ENCODE measurements at regions not wholly inside any gene's neighbourhood (a gene's known extent, or its start where the extent isn't known, plus 50 kb on each side); places are given as distances from the start of the nearest gene placed in this dataset.

DNA sequence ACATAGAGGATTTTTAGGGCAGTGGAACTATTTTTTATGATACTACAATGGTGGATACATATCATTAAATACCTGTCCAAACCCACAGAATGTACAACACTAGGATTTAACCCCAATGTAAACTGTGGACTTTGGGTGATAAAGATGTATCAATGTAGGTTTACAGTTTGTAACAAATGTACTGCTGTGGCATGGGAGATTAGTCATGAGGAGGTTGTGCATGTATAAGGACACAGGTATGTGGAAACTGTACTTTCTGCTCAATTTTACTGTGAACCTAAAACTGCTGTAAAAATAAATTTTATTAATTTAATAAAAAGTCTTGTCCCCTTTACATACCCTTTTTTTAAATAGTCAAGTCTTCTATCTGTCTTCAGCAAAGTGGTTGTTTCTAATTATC, 322.5 kb upstream of the EPHA3 start (continued):
- TF ChIP-seq, protein P1, sequence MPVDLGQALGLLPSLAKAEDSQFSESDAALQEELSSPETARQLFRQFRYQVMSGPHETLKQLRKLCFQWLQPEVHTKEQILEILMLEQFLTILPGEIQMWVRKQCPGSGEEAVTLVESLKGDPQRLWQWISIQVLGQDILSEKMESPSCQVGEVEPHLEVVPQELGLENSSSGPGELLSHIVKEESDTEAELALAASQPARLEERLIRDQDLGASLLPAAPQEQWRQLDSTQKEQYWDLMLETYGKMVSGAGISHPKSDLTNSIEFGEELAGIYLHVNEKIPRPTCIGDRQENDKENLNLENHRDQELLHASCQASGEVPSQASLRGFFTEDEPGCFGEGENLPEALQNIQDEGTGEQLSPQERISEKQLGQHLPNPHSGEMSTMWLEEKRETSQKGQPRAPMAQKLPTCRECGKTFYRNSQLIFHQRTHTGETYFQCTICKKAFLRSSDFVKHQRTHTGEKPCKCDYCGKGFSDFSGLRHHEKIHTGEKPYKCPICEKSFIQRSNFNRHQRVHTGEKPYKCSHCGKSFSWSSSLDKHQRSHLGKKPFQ (tag by site-specific recombination; IDR thresholded peaks at IDR 0.05), result no peak
- no peak for TF ChIP-seq SCRT1 (tag by site-specific recombination; IDR thresholded peaks at IDR 0.05; ENCODE audit: borderline replicate concordance)
- TF ChIP-seq ZBTB7A (tag by site-specific recombination; IDR thresholded peaks at IDR 0.05; ENCODE audit: low read depth), result no peak
- TF ChIP-seq, protein P2, sequence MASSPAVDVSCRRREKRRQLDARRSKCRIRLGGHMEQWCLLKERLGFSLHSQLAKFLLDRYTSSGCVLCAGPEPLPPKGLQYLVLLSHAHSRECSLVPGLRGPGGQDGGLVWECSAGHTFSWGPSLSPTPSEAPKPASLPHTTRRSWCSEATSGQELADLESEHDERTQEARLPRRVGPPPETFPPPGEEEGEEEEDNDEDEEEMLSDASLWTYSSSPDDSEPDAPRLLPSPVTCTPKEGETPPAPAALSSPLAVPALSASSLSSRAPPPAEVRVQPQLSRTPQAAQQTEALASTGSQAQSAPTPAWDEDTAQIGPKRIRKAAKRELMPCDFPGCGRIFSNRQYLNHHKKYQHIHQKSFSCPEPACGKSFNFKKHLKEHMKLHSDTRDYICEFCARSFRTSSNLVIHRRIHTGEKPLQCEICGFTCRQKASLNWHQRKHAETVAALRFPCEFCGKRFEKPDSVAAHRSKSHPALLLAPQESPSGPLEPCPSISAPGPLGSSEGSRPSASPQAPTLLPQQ (tag by site-specific recombination; IDR thresholded peaks at IDR 0.05), result no peak

DNA sequence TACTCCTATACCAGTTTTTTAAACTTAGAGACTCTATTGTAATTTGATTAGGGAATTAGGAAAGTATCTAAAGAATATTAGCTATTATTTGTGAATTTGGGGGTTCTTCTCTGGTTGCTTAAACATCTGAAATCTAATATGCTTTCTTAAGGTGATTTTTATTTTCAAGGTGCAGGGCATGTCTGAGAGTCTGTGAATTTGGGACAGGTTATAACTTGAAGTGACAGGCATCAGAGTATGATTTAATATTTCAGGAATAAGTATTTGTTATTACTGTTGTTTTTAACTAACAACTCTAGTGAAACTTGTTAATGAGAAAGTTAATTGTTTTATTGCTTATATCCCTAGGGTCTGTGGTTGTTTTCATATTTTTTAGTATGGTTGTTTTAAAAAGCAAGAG, 321.6 kb upstream of the EPHA3 start:
- H3K36me3 ChIP-seq (ENCODE audit: control insufficient read depth in 2 of 2, insufficient read depth in 1 of 2, low read length in 2 of 2), result no peaks in the 10 kb centered on the region
- CTCF ChIA-PET, result no interaction called here
- no peak overlapping the region for H3K4me3 ChIP-seq (ENCODE audit: low read depth, low read length)
- no peak for TF ChIP-seq ZNF623 (tag by site-specific recombination; IDR thresholded peaks at IDR 0.05)
- no peak for TF ChIP-seq ZNF202 (tag by site-specific recombination; IDR thresholded peaks at IDR 0.05; ENCODE audit: borderline replicate concordance)
- TF ChIP-seq, protein P3, sequence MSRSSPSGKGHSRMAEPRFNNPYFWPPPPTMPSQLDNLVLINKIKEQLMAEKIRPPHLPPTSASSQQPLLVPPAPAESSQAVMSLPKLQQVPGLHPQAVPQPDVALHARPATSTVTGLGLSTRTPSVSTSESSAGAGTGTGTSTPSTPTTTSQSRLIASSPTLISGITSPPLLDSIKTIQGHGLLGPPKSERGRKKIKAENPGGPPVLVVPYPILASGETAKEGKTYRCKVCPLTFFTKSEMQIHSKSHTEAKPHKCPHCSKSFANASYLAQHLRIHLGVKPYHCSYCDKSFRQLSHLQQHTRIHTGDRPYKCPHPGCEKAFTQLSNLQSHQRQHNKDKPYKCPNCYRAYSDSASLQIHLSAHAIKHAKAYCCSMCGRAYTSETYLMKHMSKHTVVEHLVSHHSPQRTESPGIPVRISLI (tag by site-specific recombination; IDR thresholded peaks at IDR 0.05), result no peak
- no peak for TF ChIP-seq HOXD13 (CRISPR knock-in tag; IDR thresholded peaks at IDR 0.05; ENCODE audit: borderline replicate concordance)
- no peak for TF ChIP-seq GLIS2 (tag by site-specific recombination; IDR thresholded peaks at IDR 0.05)
- no peak for TF ChIP-seq ZNF146 (tag by site-specific recombination; IDR thresholded peaks at IDR 0.05)
- no peak for TF ChIP-seq YY1 (tag by site-specific recombination; IDR thresholded peaks at IDR 0.05)
- no peak for TF ChIP-seq ZNF302 (tag by site-specific recombination; IDR thresholded peaks at IDR 0.05; ENCODE audit: low read depth)
- no peak for TF ChIP-seq YY2 (tag by site-specific recombination; IDR thresholded peaks at IDR 0.05)
- TF ChIP-seq, protein P4, sequence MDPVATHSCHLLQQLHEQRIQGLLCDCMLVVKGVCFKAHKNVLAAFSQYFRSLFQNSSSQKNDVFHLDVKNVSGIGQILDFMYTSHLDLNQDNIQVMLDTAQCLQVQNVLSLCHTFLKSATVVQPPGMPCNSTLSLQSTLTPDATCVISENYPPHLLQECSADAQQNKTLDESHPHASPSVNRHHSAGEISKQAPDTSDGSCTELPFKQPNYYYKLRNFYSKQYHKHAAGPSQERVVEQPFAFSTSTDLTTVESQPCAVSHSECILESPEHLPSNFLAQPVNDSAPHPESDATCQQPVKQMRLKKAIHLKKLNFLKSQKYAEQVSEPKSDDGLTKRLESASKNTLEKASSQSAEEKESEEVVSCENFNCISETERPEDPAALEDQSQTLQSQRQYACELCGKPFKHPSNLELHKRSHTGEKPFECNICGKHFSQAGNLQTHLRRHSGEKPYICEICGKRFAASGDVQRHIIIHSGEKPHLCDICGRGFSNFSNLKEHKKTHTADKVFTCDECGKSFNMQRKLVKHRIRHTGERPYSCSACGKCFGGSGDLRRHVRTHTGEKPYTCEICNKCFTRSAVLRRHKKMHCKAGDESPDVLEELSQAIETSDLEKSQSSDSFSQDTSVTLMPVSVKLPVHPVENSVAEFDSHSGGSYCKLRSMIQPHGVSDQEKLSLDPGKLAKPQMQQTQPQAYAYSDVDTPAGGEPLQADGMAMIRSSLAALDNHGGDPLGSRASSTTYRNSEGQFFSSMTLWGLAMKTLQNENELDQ (tag by site-specific recombination; IDR thresholded peaks at IDR 0.05; ENCODE audit: low read depth), result no peak
- POLR2A ChIA-PET, result no interaction called here
- H3K27ac ChIP-seq (ENCODE audit: extremely low read depth, low read depth, low read length), result no peak overlapping the region
- H3K9me3 ChIP-seq (ENCODE audit: control insufficient read depth, insufficient read depth, low read depth, low read length), result no peaks in the 10 kb centered on the region
- no peaks in the 10 kb centered on the region for H3K4me1 ChIP-seq (ENCODE audit: control insufficient read depth, insufficient read depth, low read length)

DNA sequence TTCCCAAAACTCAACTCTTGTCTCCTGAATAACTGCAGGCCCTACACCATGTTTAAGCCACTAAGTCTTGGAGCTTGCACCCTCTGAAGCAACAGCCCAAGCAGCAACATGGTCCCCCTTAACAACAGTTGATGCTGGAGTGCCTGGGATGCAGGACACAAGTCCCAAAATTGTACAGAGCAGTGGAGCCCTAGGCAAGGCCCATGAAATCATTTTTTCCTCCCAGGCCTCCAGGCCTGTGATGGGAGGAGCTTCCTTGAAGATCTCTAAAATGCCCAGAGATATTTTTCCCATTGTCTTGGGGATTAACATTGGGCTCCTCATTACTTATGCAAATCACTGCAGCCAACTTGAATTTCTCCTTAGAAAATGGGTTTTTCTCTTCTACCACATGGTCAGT, 311.9 kb upstream of the EPHA3 start:
- ChIA-PET POLR2A (no interaction called here), CTCF (no interaction called here)
- H3K36me3 ChIP-seq (ENCODE audit: control insufficient read depth in 2 of 2, insufficient read depth in 1 of 2, low read length in 2 of 2), result no peaks in the 10 kb centered on the region
- H3K4me3 ChIP-seq (ENCODE audit: low read depth, low read length), result no peak overlapping the region
- no peak overlapping the region for H3K27ac ChIP-seq (ENCODE audit: extremely low read depth, low read depth, low read length)
- H3K9me3 ChIP-seq (ENCODE audit: control insufficient read depth, insufficient read depth, low read depth, low read length), result peaks cover 2% of the 10 kb centered on the region; the same call in 1 of the 2 replicates
- no peaks in the 10 kb centered on the region for H3K4me1 ChIP-seq (ENCODE audit: control insufficient read depth, insufficient read depth, low read length)
- no peak for TF ChIP-seq ZBTB1 (tag by site-specific recombination; IDR thresholded peaks at IDR 0.05)
- TF ChIP-seq ZNF600 (tag by site-specific recombination; IDR thresholded peaks at IDR 0.05), result no peak
- TF ChIP-seq ZNF585B (tag by site-specific recombination; IDR thresholded peaks at IDR 0.05), result peak; percentile 81
- TF ChIP-seq ZNF239 (tag by site-specific recombination; IDR thresholded peaks at IDR 0.05), result no peak
- TF ChIP-seq, protein P5, sequence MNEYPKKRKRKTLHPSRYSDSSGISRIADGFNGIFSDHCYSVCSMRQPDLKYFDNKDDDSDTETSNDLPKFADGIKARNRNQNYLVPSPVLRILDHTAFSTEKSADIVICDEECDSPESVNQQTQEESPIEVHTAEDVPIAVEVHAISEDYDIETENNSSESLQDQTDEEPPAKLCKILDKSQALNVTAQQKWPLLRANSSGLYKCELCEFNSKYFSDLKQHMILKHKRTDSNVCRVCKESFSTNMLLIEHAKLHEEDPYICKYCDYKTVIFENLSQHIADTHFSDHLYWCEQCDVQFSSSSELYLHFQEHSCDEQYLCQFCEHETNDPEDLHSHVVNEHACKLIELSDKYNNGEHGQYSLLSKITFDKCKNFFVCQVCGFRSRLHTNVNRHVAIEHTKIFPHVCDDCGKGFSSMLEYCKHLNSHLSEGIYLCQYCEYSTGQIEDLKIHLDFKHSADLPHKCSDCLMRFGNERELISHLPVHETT (tag by site-specific recombination; IDR thresholded peaks at IDR 0.05), result no peak
- TF ChIP-seq ZNF776 (tag by site-specific recombination; IDR thresholded peaks at IDR 0.05; ENCODE audit: borderline replicate concordance), result no peak
- TF ChIP-seq ZNF610 (tag by site-specific recombination; IDR thresholded peaks at IDR 0.05; ENCODE audit: borderline replicate concordance), result no peak
- TF ChIP-seq ZNF830 (tag by site-specific recombination; IDR thresholded peaks at IDR 0.05; ENCODE audit: low read depth), result no peak
- TF ChIP-seq ZNF302 (tag by site-specific recombination; IDR thresholded peaks at IDR 0.05; ENCODE audit: low read depth), result no peak
- no peak for TF ChIP-seq ZNF37A (tag by site-specific recombination; IDR thresholded peaks at IDR 0.05)
- no peak for TF ChIP-seq ZNF394 (tag by site-specific recombination; IDR thresholded peaks at IDR 0.05; ENCODE audit: borderline replicate concordance)
- TF ChIP-seq REPIN1 (tag by site-specific recombination; IDR thresholded peaks at IDR 0.05; ENCODE audit: low read depth), result no peak
- TF ChIP-seq, protein P6, sequence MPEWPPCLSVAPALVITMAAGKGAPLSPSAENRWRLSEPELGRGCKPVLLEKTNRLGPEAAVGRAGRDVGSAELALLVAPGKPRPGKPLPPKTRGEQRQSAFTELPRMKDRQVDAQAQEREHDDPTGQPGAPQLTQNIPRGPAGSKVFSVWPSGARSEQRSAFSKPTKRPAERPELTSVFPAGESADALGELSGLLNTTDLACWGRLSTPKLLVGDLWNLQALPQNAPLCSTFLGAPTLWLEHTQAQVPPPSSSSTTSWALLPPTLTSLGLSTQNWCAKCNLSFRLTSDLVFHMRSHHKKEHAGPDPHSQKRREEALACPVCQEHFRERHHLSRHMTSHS (tag by site-specific recombination; IDR thresholded peaks at IDR 0.05), result no peak

All from HEK293 (cell line).